ENCODE measurements at regions not wholly inside any gene's neighbourhood (a gene's known extent, or its start where the extent isn't known, plus 50 kb on each side); places are given as distances from the start of the nearest gene placed in this dataset.
"Not testable (repeated sequence)": the region's sequence is repeated elsewhere in the genome, so short reads cannot be mapped to it uniquely, and the experiment has no call there.

DNA sequence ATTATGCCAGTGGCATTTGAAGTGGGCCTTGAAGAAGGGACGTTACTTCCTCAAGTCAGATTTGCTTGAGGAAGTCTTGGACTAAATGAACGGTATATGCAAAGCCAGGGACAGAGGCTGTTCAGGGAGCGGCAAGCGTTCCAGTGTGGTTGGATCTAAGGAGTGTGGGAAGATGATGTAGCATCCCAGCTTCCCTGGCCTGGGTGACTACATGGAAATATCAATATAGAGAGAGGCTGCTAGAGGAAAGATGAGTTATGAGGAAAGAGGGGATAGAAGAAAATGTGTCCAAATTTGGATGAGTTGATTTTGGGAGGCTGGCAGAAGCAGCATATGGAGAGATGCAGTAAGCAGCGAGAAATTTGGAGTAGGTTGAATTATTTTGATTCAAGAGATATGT is 432.5 kb upstream of the TENM3 start:
- intact Hi-C loops (cut with DNase I) = no loop called here
- DNase-seq = no peak
- Histone ChIP-seq H3K27ac (no peak overlapping the region), H3K9me3 (no peaks in the 10 kb centered on the region), H3K4me3 (replicated peaks in 1 of 3) (no peak overlapping the region), H3K36me3 (no peaks in the 10 kb centered on the region), H3K27me3 (no peaks in the 10 kb centered on the region), H3K4me1 (peaks cover 0 to 9% of the 10 kb centered on the region in 2 donors)
- 89 to 92% methylated on average over 5 of the region's 5 CpGs for WGBS, 2 donors
- no peak for TF ChIP-seq POLR2A (IDR thresholded peaks at IDR 0.05)
- TF ChIP-seq, protein P1, sequence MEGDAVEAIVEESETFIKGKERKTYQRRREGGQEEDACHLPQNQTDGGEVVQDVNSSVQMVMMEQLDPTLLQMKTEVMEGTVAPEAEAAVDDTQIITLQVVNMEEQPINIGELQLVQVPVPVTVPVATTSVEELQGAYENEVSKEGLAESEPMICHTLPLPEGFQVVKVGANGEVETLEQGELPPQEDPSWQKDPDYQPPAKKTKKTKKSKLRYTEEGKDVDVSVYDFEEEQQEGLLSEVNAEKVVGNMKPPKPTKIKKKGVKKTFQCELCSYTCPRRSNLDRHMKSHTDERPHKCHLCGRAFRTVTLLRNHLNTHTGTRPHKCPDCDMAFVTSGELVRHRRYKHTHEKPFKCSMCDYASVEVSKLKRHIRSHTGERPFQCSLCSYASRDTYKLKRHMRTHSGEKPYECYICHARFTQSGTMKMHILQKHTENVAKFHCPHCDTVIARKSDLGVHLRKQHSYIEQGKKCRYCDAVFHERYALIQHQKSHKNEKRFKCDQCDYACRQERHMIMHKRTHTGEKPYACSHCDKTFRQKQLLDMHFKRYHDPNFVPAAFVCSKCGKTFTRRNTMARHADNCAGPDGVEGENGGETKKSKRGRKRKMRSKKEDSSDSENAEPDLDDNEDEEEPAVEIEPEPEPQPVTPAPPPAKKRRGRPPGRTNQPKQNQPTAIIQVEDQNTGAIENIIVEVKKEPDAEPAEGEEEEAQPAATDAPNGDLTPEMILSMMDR (IDR thresholded peaks at IDR 0.05) = no peak

DNA sequence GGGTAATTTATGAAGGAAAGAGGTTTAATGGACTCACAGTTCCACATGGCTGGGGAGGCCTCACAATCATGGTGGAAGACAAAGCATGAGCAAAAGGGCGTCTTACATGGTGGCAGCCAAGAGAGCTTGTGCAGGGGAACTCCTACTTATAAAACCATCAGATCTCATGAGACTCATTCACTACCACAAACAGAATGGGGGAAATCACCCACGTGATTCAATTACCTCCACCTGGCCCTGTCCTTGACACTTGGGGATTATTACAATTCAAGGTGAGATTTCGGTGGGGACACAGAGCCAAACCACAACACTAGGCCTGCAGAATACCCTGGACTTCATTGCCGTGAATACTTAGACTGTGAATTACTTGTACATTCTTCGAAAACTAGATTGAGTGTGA is 431.7 kb upstream of the TENM3 start:
- H3K27ac ChIP-seq; intact Hi-C loops (cut with DNase I); H3K27me3 ChIP-seq; H3K36me3 ChIP-seq; DNase-seq; H3K4me3 ChIP-seq (replicated peaks in 1 of 3); H3K4me1 ChIP-seq; H3K9me3 ChIP-seq: not testable (repeated sequence)
- 91 to 92% methylated on average over 5 of the region's 5 CpGs for WGBS, 2 donors

DNA sequence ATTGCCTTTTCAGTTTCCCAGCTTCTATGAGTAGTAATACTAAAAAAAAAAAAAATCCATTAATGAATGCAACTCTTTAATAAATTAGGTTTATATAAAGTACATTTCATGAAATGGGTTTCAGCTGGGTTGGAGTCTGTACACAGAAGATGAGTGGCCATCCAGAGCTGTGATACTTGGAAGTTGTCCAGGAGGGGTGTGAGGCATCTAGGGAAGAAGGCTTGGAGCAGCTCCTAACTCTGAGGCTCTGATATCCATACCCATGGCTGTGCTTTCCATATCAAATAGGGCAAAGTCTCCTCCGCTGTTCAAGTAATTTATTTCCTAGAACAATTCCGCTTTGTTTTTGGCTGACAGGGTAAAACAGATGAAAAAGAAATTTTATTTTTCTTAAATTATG is 423.3 kb upstream of the TENM3 start:
- no peaks in the 10 kb centered on the region for H3K27me3 ChIP-seq
- H3K4me1 ChIP-seq = no peaks in the 10 kb centered on the region
- intact Hi-C loops (cut with DNase I) = no loop called here
- H3K9me3 ChIP-seq = no peaks in the 10 kb centered on the region
- no peak overlapping the region for H3K27ac ChIP-seq
- WGBS, 2 donors = 89 to 92% methylated on average over 2 of the region's 2 CpGs
- H3K36me3 ChIP-seq = no peaks in the 10 kb centered on the region
- H3K4me3 ChIP-seq (replicated peaks in 1 of 3) = no peak overlapping the region
- DNase-seq = no peak
- no peak for TF ChIP-seq POLR2A (IDR thresholded peaks at IDR 0.05)
- TF ChIP-seq, protein P1 (IDR thresholded peaks at IDR 0.05) = no peak

DNA sequence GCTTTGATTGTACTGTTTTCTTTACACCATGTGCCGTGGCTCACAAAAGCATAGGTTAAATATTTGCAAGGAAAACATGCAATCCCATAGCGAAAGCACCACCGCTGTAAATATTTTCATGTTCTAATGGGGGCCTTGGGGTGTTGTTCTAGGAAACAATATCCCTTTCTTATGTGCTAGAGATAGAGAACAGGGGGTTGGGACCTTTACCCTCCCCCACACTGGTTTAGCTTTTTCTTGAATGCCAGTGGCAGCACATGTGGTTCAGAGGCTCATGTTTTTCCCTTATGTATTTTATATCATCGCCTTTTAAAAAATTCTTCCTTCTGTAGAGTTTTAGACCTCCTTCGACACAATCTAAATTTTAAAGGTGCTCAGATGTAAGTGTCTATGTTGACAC is 422.6 kb upstream of the TENM3 start:
- WGBS, 2 donors = 80 to 83% methylated on average over 5 of the region's 5 CpGs
- DNase-seq = no peak
- H3K4me3 ChIP-seq (replicated peaks in 1 of 3) = no peak overlapping the region
- H3K27ac ChIP-seq = no peak overlapping the region
- H3K27me3 ChIP-seq = no peaks in the 10 kb centered on the region
- H3K4me1 ChIP-seq = no peaks in the 10 kb centered on the region
- no peaks in the 10 kb centered on the region for H3K9me3 ChIP-seq
- intact Hi-C loops (cut with DNase I) = no loop called here
- no peak for TF ChIP-seq POLR2A (IDR thresholded peaks at IDR 0.05)
- TF ChIP-seq, protein P1 (IDR thresholded peaks at IDR 0.05) = no peak
- H3K36me3 ChIP-seq = no peaks in the 10 kb centered on the region

DNA sequence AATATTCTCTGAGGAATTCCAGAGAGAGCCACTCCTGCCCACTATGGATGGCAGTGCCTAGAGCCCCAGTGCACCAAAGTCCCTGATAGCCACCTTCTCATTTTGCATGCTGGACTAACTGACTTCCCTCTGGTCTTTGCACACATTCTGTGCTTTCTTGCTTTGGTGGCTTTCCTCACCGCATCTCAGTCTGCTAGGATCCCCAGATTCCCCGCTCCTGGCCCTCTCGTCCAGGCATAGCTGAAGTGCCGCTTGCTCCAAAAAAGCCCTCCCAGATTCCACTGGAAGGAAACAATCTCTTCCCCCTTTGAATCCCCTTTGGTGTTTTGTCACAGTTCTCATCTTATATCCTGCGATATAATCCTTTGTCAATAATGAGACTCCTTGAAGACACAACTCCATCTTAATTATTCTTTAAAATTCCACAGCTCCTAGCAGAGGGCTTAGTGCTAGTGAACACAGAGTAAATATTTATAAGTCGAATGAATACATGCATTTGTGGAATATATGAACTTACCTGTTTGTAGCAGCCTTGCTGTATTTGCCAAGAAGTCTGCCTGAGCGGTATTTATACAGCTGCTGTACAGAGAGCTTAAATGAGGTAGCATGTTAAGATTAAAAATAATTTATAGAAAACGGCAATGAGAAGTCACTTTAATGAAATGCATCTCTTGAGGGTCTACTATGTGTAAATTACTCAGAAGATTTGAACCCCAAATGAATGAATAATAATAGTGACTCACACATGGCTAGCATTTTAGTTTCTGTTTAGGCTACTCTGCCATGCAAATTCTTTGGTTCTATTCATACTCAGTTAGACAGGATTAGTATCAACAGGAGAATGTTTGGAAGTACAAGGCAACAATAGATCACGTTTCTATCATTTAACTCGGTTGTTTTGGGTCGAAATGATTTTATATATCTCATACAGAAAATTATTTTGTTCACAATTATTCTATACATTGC is 421.9 kb upstream of the TENM3 start:
- intact Hi-C loops (cut with DNase I) = no loop called here
- no peak for DNase-seq
- no peaks in the 10 kb centered on the region for H3K4me1 ChIP-seq
- no peaks in the 10 kb centered on the region for H3K36me3 ChIP-seq
- no peak overlapping the region for H3K27ac ChIP-seq
- no peaks in the 10 kb centered on the region for H3K27me3 ChIP-seq
- H3K9me3 ChIP-seq = no peaks in the 10 kb centered on the region
- WGBS, 2 donors = 75 to 76% methylated on average over 11 of the region's 11 CpGs
- TF ChIP-seq POLR2A (IDR thresholded peaks at IDR 0.05) = no peak
- TF ChIP-seq, protein P1 (IDR thresholded peaks at IDR 0.05) = no peak
- no peak overlapping the region for H3K4me3 ChIP-seq (replicated peaks in 1 of 3)
